GM23248 (cell line): ENCODE measurements at regions not wholly inside any gene's neighbourhood (a gene's known extent, or its start where the extent isn't known, plus 50 kb on each side); places are given as distances from the start of the nearest gene placed in this dataset.

Source experiments
- EZH2 ChIP-seq: fragments of 200-600 bp; sonication (generic); IDR thresholded peaks from 2 replicates; pipeline ENCODE4 v1.6.1; 2018; ENCODE audit warnings: antibody characterized with exemption, mild to moderate bottlenecking; ENCODE audit not compliant: insufficient read depth, poor library complexity, severe bottlenecking
- EZH2phosphoT487 ChIP-seq: fragments of 200-600 bp; sonication (generic); IDR thresholded peaks from 2 replicates; pipeline ENCODE4 v1.6.1; 2018; ENCODE audit warnings: antibody characterized with exemption, moderate library complexity, mild to moderate bottlenecking, low read depth; ENCODE audit not compliant: insufficient read depth

DNA sequence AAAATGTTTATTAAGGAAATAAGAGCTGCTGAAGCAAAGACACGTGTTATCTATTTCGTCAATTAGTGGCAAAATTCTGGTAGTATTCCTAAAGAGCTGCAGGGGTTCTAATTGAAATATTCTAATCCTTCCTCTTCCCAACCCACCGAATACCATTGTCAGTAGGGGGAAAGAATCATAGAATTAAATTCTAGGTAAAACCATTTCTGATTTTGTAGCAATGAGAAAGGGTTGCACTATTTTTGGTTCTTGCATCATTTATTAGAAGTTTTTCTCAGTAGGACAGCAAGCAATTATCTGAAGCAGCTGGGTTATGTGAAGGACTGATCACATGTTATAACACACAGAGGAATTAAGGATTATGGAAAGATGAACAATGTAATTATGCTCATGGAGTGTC lies 80.3 kb upstream of the SEMA6A start:
- TF ChIP-seq EZH2phosphoT487 (no peak), EZH2 (no peak)
